Left cardiac atrium (tissue), 4 donors: ENCODE measurements at regions not wholly inside any gene's neighbourhood (a gene's known extent, or its start where the extent isn't known, plus 50 kb on each side); places are given as distances from the start of the nearest gene placed in this dataset.

Source experiments
- ATAC-seq, 2 donors: fragments of 200-7000 bp; cut with Tn5 transposase; one replicate each; pipeline ENCODE4 v1.9.1; 2020; ENCODE audit warnings: mild to moderate bottlenecking in 2 of 2, moderate library complexity in 2 of 2
- DNase-seq: peaks from one replicate; pipeline ENCODE4 v3.0.0-alpha.2; 2020
- intact Hi-C, 2 donors: fragments of 100-400 bp; cut with DNase I; formaldehyde crosslinking; loops; one replicate each; pipeline versions ENCODE4 v1.14.1 to v1.15.1; 2022 to 2023
- donor health status: DM: no; HTN: yes; CAD: no.
- donor health status: DM: no; HTN: yes; CAD: no; lungs with severe emphysema.
- donor health status: DM: yes; HTN: yes; CAD: no.
- donor health status: Dilated cardiomyopathy.

- ATAC-seq (no peak), DNase-seq (no peak)
- intact Hi-C loops = no loop called here
These were observed 201.5 kb upstream of the GPR26 start for GRCh38 chr10:123464430-123465323.

- intact Hi-C loops = no loop called here
- ATAC-seq = no peak
- DNase-seq = no peak
These were observed 195.7 kb upstream of the GPR26 start for GRCh38 chr10:123470336-123470921.

- ATAC-seq (no peak), DNase-seq (no peak)
- intact Hi-C loops = no loop called here
These were observed 194.3 kb upstream of the GPR26 start for GRCh38 chr10:123471811-123472210.

GRCh38 chr10:123472606-123473005, 193.5 kb upstream of the GPR26 start:
- intact Hi-C loops = no loop called here
- ATAC-seq (peak in 1 of 2 donors; percentile 50), DNase-seq (no peak)

- intact Hi-C loops = no loop called here
- DNase-seq = no peak
- no peak for ATAC-seq
These were observed 191.5 kb upstream of the GPR26 start for GRCh38 chr10:123474700-123475099.

GRCh38 chr10:123475466-123475865, 190.7 kb upstream of the GPR26 start:
- ATAC-seq = no peak
- no peak for DNase-seq
- intact Hi-C loops = no loop called here

- no peak for ATAC-seq
- intact Hi-C loops = no loop called here
These were observed 188.0 kb upstream of the GPR26 start for GRCh38 chr10:123478116-123478515.

GRCh38 chr10:123479640-123480039, 186.5 kb upstream of the GPR26 start:
- no peak for ATAC-seq
- no peak for DNase-seq
- intact Hi-C loops = no loop called here

More at GRCh38 chr10:123478116-123478515, 188.0 kb upstream of the GPR26 start:
- no peak for DNase-seq

GRCh38 chr10:123480344-123480743, 185.8 kb upstream of the GPR26 start:
- ATAC-seq (no peak), DNase-seq (no peak)
- intact Hi-C loops = no loop called here

- intact Hi-C loops = no loop called here
- no peak for ATAC-seq
- DNase-seq = no peak
These were observed 185.3 kb upstream of the GPR26 start for GRCh38 chr10:123480845-123481244.

GRCh38 chr10:123484722-123485121, 181.4 kb upstream of the GPR26 start:
- ATAC-seq (no peak), DNase-seq (no peak)
- intact Hi-C loops = no loop called here

GRCh38 chr10:123485341-123485960, 180.7 kb upstream of the GPR26 start:
- ATAC-seq (no peak), DNase-seq (no peak)
- intact Hi-C loops = no loop called here

GRCh38 chr10:123488436-123488835, 177.7 kb upstream of the GPR26 start:
- intact Hi-C loops = no loop called here
- DNase-seq = no peak
- ATAC-seq = no peak

GRCh38 chr10:123491364-123491763, 174.8 kb upstream of the GPR26 start:
- intact Hi-C loops = no loop called here
- DNase-seq (no peak), ATAC-seq (no peak)

GRCh38 chr10:123492016-123492415, 174.1 kb upstream of the GPR26 start:
- DNase-seq (no peak), ATAC-seq (no peak)
- intact Hi-C loops = no loop called here

- no peak for ATAC-seq
- DNase-seq = no peak
- intact Hi-C loops = no loop called here
These were observed 171.8 kb upstream of the GPR26 start for GRCh38 chr10:123494301-123494808.

GRCh38 chr10:123496375-123496774, 169.8 kb upstream of the GPR26 start:
- intact Hi-C loops = no loop called here
- no peak for DNase-seq
- no peak for ATAC-seq

GRCh38 chr10:123496996-123497660, 169.0 kb upstream of the GPR26 start:
- DNase-seq (no peak), ATAC-seq (no peak)
- intact Hi-C loops = no loop called here

GRCh38 chr10:123500110-123500509, 166.0 kb upstream of the GPR26 start:
- intact Hi-C loops = no loop called here
- no peak for DNase-seq
- no peak for ATAC-seq

GRCh38 chr10:123501148-123501547, 165.0 kb upstream of the GPR26 start:
- ATAC-seq = no peak
- no peak for DNase-seq
- intact Hi-C loops = no loop called here
